Left lung (tissue), 4 donors: ENCODE measurements at regions not wholly inside any gene's neighbourhood (a gene's known extent, or its start where the extent isn't known, plus 50 kb on each side); places are given as distances from the start of the nearest gene placed in this dataset.

ENCODE experiments used
- ATAC-seq: fragments of 200-7000 bp; cut with Tn5 transposase; one replicate; pipeline ENCODE4 v1.9.1; 2020; ENCODE audit warnings: moderate library complexity
- DNase-seq, 4 donors: peaks; one replicate each; pipeline ENCODE4 v3.0.0-alpha.2; 2013 to 2020
- H3K27ac ChIP-seq, 2 donors: fragments of 200-600 bp; sonication (generic) in 1 of 2; one replicate each; pipeline versions ENCODE4 v1.5.0 to v1.8.0; 2020 to 2021
- H3K27me3 ChIP-seq, 2 donors: fragments of 200-600 bp; sonication (generic) in 1 of 2; one replicate each; pipeline versions ENCODE4 v1.5.0 to v1.8.0; 2020 to 2021
- H3K36me3 ChIP-seq, 2 donors: fragments of 200-600 bp; sonication (generic) in 1 of 2; one replicate each; pipeline versions ENCODE4 v1.5.0 to v1.8.0; 2020 to 2021
- H3K4me1 ChIP-seq, 2 donors: fragments of 200-600 bp; one replicate each; pipeline ENCODE4 v1.8.0; 2021
- H3K4me3 ChIP-seq, 2 donors: fragments of 200-600 bp; sonication (generic) in 1 of 2; one replicate each; pipeline versions ENCODE4 v1.5.0 to v1.8.0; 2020 to 2021; ENCODE audit warnings: mild to moderate bottlenecking in 1 of 2
- H3K9me3 ChIP-seq, 2 donors: fragments of 200-600 bp; sonication (generic) in 1 of 2; one replicate each; pipeline versions ENCODE4 v1.5.0 to v1.8.0; 2020 to 2021
- CTCF ChIP-seq, 2 donors: fragments of 200-600 bp; sonication (generic) in 1 of 2; IDR thresholded peaks; one replicate each; pipeline versions ENCODE4 v1.5.0 to v1.8.0; 2021; ENCODE audit warnings: antibody characterized with exemption in 2 of 2
- intact Hi-C, 2 donors: fragments of 100-400 bp; cut with DNase I; formaldehyde crosslinking; loops; one replicate each; pipeline versions ENCODE4 v1.11.2 to v1.14.2; 2022
- donor health status: DM: no; HTN: yes; CAD: no.
- donor health status: DM: no; HTN: no; CAD: no.

DNA sequence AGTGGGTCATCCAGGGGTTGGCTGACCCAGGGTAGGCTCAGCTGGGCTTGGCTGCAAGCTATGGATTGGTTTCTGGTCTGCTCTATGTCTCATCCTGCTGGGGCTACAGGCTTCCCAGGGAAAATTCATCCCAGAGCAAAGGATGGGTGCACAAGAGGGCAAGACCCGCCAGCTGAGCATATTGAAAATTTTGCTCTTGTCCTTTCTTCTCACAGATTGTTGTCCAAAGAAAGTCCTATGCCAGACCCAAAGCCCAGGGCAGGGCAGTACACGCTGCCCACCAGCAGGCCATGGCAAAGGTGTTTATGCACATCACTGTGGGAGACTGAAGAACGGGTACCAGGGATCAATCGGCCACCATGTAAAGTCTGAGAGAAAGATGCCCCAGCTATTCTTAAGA is 95.3 kb upstream of the PARP11 start:
- Histone ChIP-seq H3K36me3 (no peaks in the 10 kb centered on the region), H3K9me3 (no peaks in the 10 kb centered on the region), H3K4me3 (no peak overlapping the region), H3K27ac (no peak overlapping the region), H3K27me3 (peaks cover 0 to 16% of the 10 kb centered on the region in 2 donors), H3K4me1 (no peaks in the 10 kb centered on the region)
- DNase-seq (no peak), ATAC-seq (no peak)
- intact Hi-C loops: no loop called here
- no peak for TF ChIP-seq CTCF (IDR thresholded peaks at IDR 0.05)

GRCh38 chr12:3967556-3968160 is 94.5 kb upstream of the PARP11 start:
- Histone ChIP-seq H3K27me3 (peaks cover 0 to 16% of the 10 kb centered on the region in 2 donors), H3K36me3 (no peaks in the 10 kb centered on the region), H3K27ac (no peak overlapping the region), H3K4me1 (no peaks in the 10 kb centered on the region), H3K9me3 (no peaks in the 10 kb centered on the region), H3K4me3 (no peak overlapping the region)
- intact Hi-C loops: no loop called here
- DNase-seq (no peak), ATAC-seq (no peak)
- TF ChIP-seq CTCF (IDR thresholded peaks at IDR 0.05): no peak

DNA sequence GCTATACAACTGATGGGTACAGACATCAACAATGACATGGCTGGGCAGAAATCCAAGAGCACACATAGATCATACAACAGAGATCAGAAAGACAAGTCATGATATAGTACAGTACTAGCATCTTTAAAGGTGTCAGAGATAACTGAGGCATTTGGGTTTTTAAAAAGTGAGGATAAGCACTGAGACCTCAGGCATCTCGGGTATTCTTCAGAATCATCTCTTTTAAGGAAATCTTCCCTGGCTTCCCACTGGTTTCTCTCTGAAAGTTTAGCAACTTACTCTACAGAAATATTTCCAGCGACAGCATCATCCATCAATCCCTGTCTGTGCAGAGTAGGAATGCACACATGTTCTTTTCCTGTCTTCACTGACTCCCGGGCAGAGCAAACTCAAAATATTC is 93.2 kb upstream of the PARP11 start:
- Histone ChIP-seq H3K36me3 (no peaks in the 10 kb centered on the region), H3K27ac (no peak overlapping the region), H3K4me1 (no peaks in the 10 kb centered on the region), H3K9me3 (no peaks in the 10 kb centered on the region), H3K4me3 (no peak overlapping the region), H3K27me3 (peaks cover 0 to 16% of the 10 kb centered on the region in 2 donors)
- intact Hi-C loops: no loop called here
- DNase-seq: no peak
- ATAC-seq: no peak
- TF ChIP-seq CTCF (IDR thresholded peaks at IDR 0.05): no peak

- Histone ChIP-seq H3K4me3 (no peak overlapping the region), H3K27ac (no peak overlapping the region), H3K36me3 (no peaks in the 10 kb centered on the region), H3K27me3 (peaks cover 0 to 16% of the 10 kb centered on the region in 2 donors), H3K4me1 (no peaks in the 10 kb centered on the region), H3K9me3 (no peaks in the 10 kb centered on the region)
- intact Hi-C loops: no loop called here
- ATAC-seq: no peak
- no peak for DNase-seq
- no peak for TF ChIP-seq CTCF (IDR thresholded peaks at IDR 0.05)
These were observed 91.8 kb upstream of the PARP11 start for GRCh38 chr12:3965046-3965445.

GRCh38 chr12:3964439-3964838 is 91.2 kb upstream of the PARP11 start:
- no peak for TF ChIP-seq CTCF (IDR thresholded peaks at IDR 0.05)
- H3K36me3 ChIP-seq: no peaks in the 10 kb centered on the region
- intact Hi-C loops: no loop called here
- ATAC-seq: peak; percentile 37
- no peak for DNase-seq
- peaks cover 0 to 16% of the 10 kb centered on the region in 2 donors for H3K27me3 ChIP-seq
- no peaks in the 10 kb centered on the region for H3K9me3 ChIP-seq
- no peaks in the 10 kb centered on the region for H3K4me1 ChIP-seq
- H3K27ac ChIP-seq: no peak overlapping the region
- no peak overlapping the region for H3K4me3 ChIP-seq
